Sigmoid colon (tissue), 4 donors: ENCODE measurements at regions not wholly inside any gene's neighbourhood (a gene's known extent, or its start where the extent isn't known, plus 50 kb on each side); places are given as distances from the start of the nearest gene placed in this dataset.

Source experiments
- POLR2A ChIP-seq, 2 donors: fragments of 450-650 bp; IDR thresholded peaks; one replicate each; pipeline ENCODE4 v1.6.1; 2016; ENCODE audit warnings: antibody characterized with exemption in 2 of 2, mild to moderate bottlenecking in 2 of 2, moderate library complexity in 2 of 2
- POLR2AphosphoS5 ChIP-seq, 4 donors: sonication (generic); formaldehyde crosslinking; IDR thresholded peaks; one replicate each; pipeline ENCODE4 v1.6.1; 2017; ENCODE audit warnings: antibody characterized with exemption in 4 of 4
- TF ChIP-seq, protein P1 (sequence below), 4 experiments: fragments of 450-650 bp in 3 of 4; fragments of 200-600 bp in 1 of 4; IDR thresholded peaks; one replicate each; pipeline ENCODE4 v1.5.1; 2016 to 2019; ENCODE audit warnings: antibody characterized with exemption in 4 of 4, mild to moderate bottlenecking in 3 of 4, moderate library complexity in 2 of 4

GRCh38 chr1:194338241-194338948, 1152.0 kb upstream of the B3GALT2 start:
- TF ChIP-seq, protein P1, sequence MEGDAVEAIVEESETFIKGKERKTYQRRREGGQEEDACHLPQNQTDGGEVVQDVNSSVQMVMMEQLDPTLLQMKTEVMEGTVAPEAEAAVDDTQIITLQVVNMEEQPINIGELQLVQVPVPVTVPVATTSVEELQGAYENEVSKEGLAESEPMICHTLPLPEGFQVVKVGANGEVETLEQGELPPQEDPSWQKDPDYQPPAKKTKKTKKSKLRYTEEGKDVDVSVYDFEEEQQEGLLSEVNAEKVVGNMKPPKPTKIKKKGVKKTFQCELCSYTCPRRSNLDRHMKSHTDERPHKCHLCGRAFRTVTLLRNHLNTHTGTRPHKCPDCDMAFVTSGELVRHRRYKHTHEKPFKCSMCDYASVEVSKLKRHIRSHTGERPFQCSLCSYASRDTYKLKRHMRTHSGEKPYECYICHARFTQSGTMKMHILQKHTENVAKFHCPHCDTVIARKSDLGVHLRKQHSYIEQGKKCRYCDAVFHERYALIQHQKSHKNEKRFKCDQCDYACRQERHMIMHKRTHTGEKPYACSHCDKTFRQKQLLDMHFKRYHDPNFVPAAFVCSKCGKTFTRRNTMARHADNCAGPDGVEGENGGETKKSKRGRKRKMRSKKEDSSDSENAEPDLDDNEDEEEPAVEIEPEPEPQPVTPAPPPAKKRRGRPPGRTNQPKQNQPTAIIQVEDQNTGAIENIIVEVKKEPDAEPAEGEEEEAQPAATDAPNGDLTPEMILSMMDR (IDR thresholded peaks at IDR 0.05), result no peak
- TF ChIP-seq POLR2A (IDR thresholded peaks at IDR 0.05), result no peak
- TF ChIP-seq POLR2AphosphoS5 (IDR thresholded peaks at IDR 0.05), result no peak
